ENCODE measurements at regions not wholly inside any gene's neighbourhood (a gene's known extent, or its start where the extent isn't known, plus 50 kb on each side); places are given as distances from the start of the nearest gene placed in this dataset.
"Not testable (repeated sequence)": the region's sequence is repeated elsewhere in the genome, so short reads cannot be mapped to it uniquely, and the experiment has no call there.

GRCh38 chr6:51199105-51199552 lies 380.5 kb downstream of the TFAP2B start:
- no peak for TF ChIP-seq CTCF (IDR thresholded peaks at IDR 0.05; ENCODE audit: low read depth, low read length, missing control alignments)
- Histone ChIP-seq H3K27me3 (replicated peaks) (no peaks in the 10 kb centered on the region), H3K36me3 (replicated peaks) (no peaks in the 10 kb centered on the region), H3K4me3 (ENCODE audit: low read depth, low read length) (no peak overlapping the region), H3K27ac (no peak overlapping the region)
- in situ Hi-C loops (cut with HindIII; ENCODE audit: low pct_ligation_motif_present, low sequenced_read_pairs), result no loop called here
- DNase-seq, result no peak

- no peak for DNase-seq
- Histone ChIP-seq H3K27ac (no peak overlapping the region), H3K36me3 (replicated peaks) (no peaks in the 10 kb centered on the region), H3K27me3 (replicated peaks) (no peaks in the 10 kb centered on the region), H3K4me3 (ENCODE audit: low read depth, low read length) (no peak overlapping the region)
- TF ChIP-seq CTCF (IDR thresholded peaks at IDR 0.05; ENCODE audit: low read depth, low read length, missing control alignments), result no peak
- in situ Hi-C loops (cut with HindIII; ENCODE audit: low pct_ligation_motif_present, low sequenced_read_pairs), result no loop called here
Measured at GRCh38 chr6:51199733-51200260, 381.1 kb downstream of the TFAP2B start.

- Histone ChIP-seq H3K27ac (no peak overlapping the region), H3K4me3 (ENCODE audit: low read depth, low read length) (no peak overlapping the region), H3K27me3 (replicated peaks) (no peaks in the 10 kb centered on the region), H3K36me3 (replicated peaks) (no peaks in the 10 kb centered on the region)
- TF ChIP-seq CTCF (IDR thresholded peaks at IDR 0.05; ENCODE audit: low read depth, low read length, missing control alignments), result no peak
- no peak for DNase-seq
- in situ Hi-C loops (cut with HindIII; ENCODE audit: low pct_ligation_motif_present, low sequenced_read_pairs), result no loop called here
Measured at GRCh38 chr6:51200676-51201075, 382.0 kb downstream of the TFAP2B start.

DNA sequence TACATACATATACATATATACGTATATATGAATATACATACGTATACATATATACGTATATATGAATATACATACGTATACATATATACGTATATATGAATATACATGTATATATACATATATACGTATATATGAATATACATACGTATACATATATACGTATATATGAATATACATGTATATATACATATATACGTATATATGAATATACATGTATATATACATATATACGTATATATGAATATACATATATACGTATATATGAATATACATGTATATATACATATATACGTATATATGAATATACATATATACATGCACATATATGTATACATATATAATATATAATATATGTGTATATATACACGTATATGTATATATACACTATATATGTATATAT lies 384.0 kb downstream of the TFAP2B start:
- H3K36me3 ChIP-seq (replicated peaks); H3K4me3 ChIP-seq (ENCODE audit: low read depth, low read length); H3K27me3 ChIP-seq (replicated peaks); DNase-seq; H3K27ac ChIP-seq; in situ Hi-C loops (cut with HindIII; ENCODE audit: low pct_ligation_motif_present, low sequenced_read_pairs): not testable (repeated sequence)

DNA sequence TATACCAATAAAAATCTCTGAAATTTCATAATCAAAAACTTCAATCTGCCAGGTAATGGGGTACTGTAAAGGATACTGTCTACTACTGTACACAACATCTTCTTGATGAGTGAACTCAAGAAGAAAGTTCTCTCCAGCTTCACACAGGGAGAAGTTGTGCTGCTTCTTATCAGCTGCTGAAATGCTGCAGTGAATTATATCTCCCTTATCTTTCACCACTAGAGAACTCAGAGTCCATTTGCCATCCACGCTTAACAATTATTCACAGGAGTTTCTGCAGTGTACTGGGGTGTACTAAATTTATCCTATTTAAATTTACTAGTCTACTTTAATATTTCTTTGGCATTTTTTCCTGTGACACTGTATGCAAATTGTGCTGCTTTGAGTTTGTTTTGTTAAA lies 384.8 kb downstream of the TFAP2B start:
- TF ChIP-seq CTCF (IDR thresholded peaks at IDR 0.05; ENCODE audit: low read depth, low read length, missing control alignments), result no peak
- Histone ChIP-seq H3K27ac (no peak overlapping the region), H3K36me3 (replicated peaks) (no peaks in the 10 kb centered on the region), H3K27me3 (replicated peaks) (no peaks in the 10 kb centered on the region), H3K4me3 (ENCODE audit: low read depth, low read length) (no peak overlapping the region)
- no peak for DNase-seq
- in situ Hi-C loops (cut with HindIII; ENCODE audit: low pct_ligation_motif_present, low sequenced_read_pairs), result no loop called here

GRCh38 chr6:51206686-51207085 lies 388.0 kb downstream of the TFAP2B start:
- DNase-seq; in situ Hi-C loops (cut with HindIII; ENCODE audit: low pct_ligation_motif_present, low sequenced_read_pairs); H3K27me3 ChIP-seq (replicated peaks); H3K4me3 ChIP-seq (ENCODE audit: low read depth, low read length); H3K36me3 ChIP-seq (replicated peaks); H3K27ac ChIP-seq: not testable (repeated sequence)

DNA sequence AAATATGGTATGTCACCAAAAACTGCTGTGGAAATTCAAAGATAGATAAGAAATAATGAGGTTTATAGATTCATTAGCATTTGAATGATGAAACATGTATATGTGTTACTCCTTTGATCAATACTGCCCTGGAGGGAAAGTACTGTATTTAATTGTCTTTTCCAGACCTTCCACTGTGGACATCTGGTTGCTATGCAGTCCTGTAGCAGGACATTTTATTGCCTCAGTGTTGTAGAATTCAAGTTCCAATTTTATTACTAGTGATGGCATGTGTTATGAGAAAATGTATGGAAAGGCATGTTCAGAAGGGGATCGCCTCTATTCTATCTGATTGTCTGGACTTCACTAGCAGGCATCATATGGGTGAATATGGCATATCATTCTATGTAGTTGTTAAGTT lies 391.0 kb downstream of the TFAP2B start:
- Histone ChIP-seq H3K36me3 (replicated peaks) (no peaks in the 10 kb centered on the region), H3K27ac (no peak overlapping the region), H3K4me3 (ENCODE audit: low read depth, low read length) (no peak overlapping the region), H3K27me3 (replicated peaks) (no peaks in the 10 kb centered on the region)
- in situ Hi-C loops (cut with HindIII; ENCODE audit: low pct_ligation_motif_present, low sequenced_read_pairs), result no loop called here
- TF ChIP-seq CTCF (IDR thresholded peaks at IDR 0.05; ENCODE audit: low read depth, low read length, missing control alignments), result no peak
- DNase-seq, result no peak

Data from brain microvascular endothelial cell (primary cell).